Glutamatergic neuron (in vitro differentiated cells): ENCODE measurements at regions not wholly inside any gene's neighbourhood (a gene's known extent, or its start where the extent isn't known, plus 50 kb on each side); places are given as distances from the start of the nearest gene placed in this dataset.

Experiments
- DNase-seq: peaks from one replicate; pipeline ENCODE4 v3.0.0; 2022
- H3K27ac Mint-ChIP-seq: one replicate; pipeline ENCODE4 v1.8.0; 2020; ENCODE audit warnings: mild to moderate bottlenecking, mixed read lengths, inconsistent platforms; ENCODE audit not compliant: unreplicated experiment
- H3K27me3 Mint-ChIP-seq: one replicate; pipeline ENCODE4 v1.8.0; 2020; ENCODE audit warnings: mild to moderate bottlenecking, moderate library complexity, mixed read lengths, inconsistent platforms; ENCODE audit not compliant: unreplicated experiment
- H3K36me3 Mint-ChIP-seq: one replicate; pipeline ENCODE4 v1.8.0; 2020; ENCODE audit warnings: mild to moderate bottlenecking, mixed read lengths, inconsistent platforms; ENCODE audit not compliant: unreplicated experiment
- H3K4me1 Mint-ChIP-seq: one replicate; pipeline ENCODE4 v1.8.0; 2020; ENCODE audit warnings: mild to moderate bottlenecking, low read depth, mixed read lengths, inconsistent platforms; ENCODE audit not compliant: unreplicated experiment
- H3K4me3 Mint-ChIP-seq: one replicate; pipeline ENCODE4 v1.8.0; 2020; ENCODE audit warnings: mild to moderate bottlenecking, mixed read lengths, inconsistent platforms; ENCODE audit not compliant: unreplicated experiment
- H3K9me3 Mint-ChIP-seq: one replicate; pipeline ENCODE4 v1.8.0; 2020; ENCODE audit warnings: mild to moderate bottlenecking, moderate library complexity, mixed read lengths, inconsistent platforms; ENCODE audit not compliant: unreplicated experiment
- CTCF ChIP-seq: fragments of 200-600 bp; sonication (generic); IDR thresholded peaks from one replicate; pipeline ENCODE4 v1.5.0; 2021; ENCODE audit not compliant: partially characterized antibody, unreplicated experiment

DNA sequence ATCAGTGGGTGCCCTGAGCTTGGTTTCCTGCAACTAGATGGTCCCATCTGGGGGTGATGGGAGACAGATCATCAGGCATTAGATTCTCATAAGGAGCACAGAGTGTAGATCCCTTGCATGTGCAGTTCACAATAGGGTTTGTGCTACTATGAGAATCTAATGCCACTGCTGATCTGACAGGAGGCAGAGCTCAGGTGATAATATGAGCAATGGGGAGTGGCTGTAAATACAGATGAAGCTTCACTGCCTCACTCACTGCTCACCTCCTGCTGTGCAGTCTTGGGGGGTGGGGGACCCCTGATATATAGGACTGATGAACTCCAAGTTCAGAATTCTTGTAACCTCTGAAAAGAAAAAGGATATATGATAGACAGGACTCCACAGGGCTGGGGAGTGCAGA lies 108.0 kb downstream of the RIN2 start:
- DNase-seq = no peak
- no peaks in the 10 kb centered on the region for H3K4me1 Mint-ChIP-seq
- peaks cover 25% of the 10 kb centered on the region for H3K36me3 Mint-ChIP-seq
- H3K4me3 Mint-ChIP-seq = no peak overlapping the region
- H3K9me3 Mint-ChIP-seq = peaks cover 15% of the 10 kb centered on the region
- H3K27ac Mint-ChIP-seq = no peak overlapping the region
- TF ChIP-seq CTCF = no peak
- peaks cover under 1% of the 10 kb centered on the region for H3K27me3 Mint-ChIP-seq

- Mint-ChIP-seq H3K4me3 (no peak overlapping the region), H3K27ac (no peak overlapping the region), H3K9me3 (peaks cover 11% of the 10 kb centered on the region), H3K27me3 (peaks cover 1% of the 10 kb centered on the region), H3K36me3 (peaks cover 24% of the 10 kb centered on the region), H3K4me1 (no peaks in the 10 kb centered on the region)
- DNase-seq = no peak
- no peak for TF ChIP-seq CTCF
Observed at GRCh38 chr20:19867074-19867473, 109.0 kb downstream of the RIN2 start.

DNA sequence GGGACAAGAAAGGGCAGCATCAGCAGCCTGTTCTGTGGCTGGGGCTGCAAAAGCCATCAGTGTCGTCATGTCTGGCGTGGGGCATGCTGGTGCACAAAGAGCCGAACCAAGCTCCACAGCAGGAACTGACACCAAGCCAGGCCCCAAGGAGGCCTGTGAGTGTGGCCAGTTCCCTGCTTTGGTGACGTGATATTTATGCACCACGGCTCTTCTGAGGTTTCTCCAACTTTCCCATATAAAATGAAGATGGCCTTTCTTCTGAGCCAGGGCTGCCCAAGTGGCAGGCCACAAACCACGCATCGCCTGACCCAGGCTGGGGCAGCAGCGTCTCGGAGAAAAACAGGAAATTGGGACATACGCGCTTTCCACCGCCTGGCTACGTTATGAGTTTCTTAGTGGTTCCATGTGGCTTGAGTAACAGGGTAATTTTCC lies 109.9 kb downstream of the RIN2 start:
- Mint-ChIP-seq H3K27ac (no peak overlapping the region), H3K36me3 (peaks cover 20% of the 10 kb centered on the region), H3K9me3 (peaks cover 11% of the 10 kb centered on the region), H3K4me3 (no peak overlapping the region), H3K27me3 (peaks cover 4% of the 10 kb centered on the region), H3K4me1 (no peaks in the 10 kb centered on the region)
- DNase-seq = no peak
- TF ChIP-seq CTCF = no peak

GRCh38 chr20:19868441-19868840 lies 110.4 kb downstream of the RIN2 start:
- H3K27me3 Mint-ChIP-seq = peaks cover 4% of the 10 kb centered on the region
- no peak overlapping the region for H3K27ac Mint-ChIP-seq
- no peaks in the 10 kb centered on the region for H3K4me1 Mint-ChIP-seq
- no peak overlapping the region for H3K4me3 Mint-ChIP-seq
- H3K36me3 Mint-ChIP-seq = peaks cover 19% of the 10 kb centered on the region
- H3K9me3 Mint-ChIP-seq = peaks cover 10% of the 10 kb centered on the region
- no peak for DNase-seq
- TF ChIP-seq CTCF = no peak

DNA sequence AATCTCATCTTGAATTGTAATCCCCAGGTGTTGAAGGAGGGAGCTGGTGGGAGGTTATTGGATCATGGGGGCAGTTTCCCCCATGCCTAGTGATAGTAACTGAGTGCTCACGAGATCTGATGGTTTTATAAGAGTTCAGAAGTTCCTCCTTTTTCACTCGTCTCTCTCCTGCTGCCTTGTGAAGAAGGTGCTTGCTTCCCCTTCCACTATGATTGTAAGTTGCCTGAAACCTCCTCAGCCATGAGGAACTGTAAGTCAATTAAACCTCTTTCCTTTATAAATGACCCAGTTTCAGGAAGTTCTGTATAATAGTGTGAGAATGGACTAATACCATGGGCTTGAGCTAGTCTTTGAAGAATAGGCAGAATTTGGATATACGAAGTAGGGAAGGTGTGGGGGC lies 113.9 kb downstream of the RIN2 start:
- no peak overlapping the region for H3K4me3 Mint-ChIP-seq
- DNase-seq = no peak
- H3K4me1 Mint-ChIP-seq = no peaks in the 10 kb centered on the region
- H3K36me3 Mint-ChIP-seq = peaks cover 20% of the 10 kb centered on the region
- peaks cover 13% of the 10 kb centered on the region for H3K9me3 Mint-ChIP-seq
- peaks cover 4% of the 10 kb centered on the region for H3K27me3 Mint-ChIP-seq
- TF ChIP-seq CTCF = no peak
- no peak overlapping the region for H3K27ac Mint-ChIP-seq
